ENCODE measurements at regions not wholly inside any gene's neighbourhood (a gene's known extent, or its start where the extent isn't known, plus 50 kb on each side); places are given as distances from the start of the nearest gene placed in this dataset.

DNA sequence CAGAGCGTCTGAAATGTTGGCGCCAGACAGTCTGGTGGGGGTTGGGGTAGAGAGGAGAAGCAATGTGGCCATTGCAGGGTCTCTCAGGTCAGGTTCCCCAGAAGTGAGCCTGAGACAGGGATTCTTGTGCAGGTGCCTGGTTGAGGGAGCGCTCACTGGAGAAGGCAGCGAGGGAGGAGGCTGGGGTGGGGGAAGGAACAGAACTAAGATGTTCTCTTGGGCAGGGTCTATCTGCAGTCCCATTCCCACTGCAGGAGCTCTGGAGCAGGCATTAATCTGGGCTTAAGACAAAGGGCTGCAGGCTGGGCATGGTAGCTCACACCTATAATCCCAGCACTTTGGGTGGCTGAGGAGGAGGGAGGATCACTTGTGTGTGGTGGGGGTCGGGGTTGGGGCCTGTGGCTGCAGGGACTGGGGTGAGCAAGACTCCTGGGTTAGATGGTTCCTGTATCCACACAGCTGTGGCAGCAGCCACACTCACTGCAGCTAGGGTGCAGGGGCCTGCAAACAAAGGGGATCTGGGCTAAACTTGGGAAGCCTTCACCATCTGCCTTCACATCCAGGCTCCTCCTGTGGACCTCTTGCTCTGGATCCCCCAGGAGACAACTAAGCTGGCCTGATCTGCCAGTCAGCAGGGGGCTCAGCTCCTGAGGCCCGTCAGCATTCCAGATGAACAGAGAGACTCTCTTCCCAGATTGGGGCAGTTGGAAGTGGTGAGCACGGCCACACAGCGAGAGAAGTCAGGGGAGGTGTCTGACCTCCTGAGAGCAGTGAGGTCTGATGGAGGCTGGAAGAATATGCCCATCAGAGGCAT, 172.5 kb downstream of the ABHD5 start:
- dilution Hi-C loops (cut with HindIII; ENCODE audit: low sequenced_read_pairs, unreplicated experiment) (no loop called here), in situ Hi-C loops (cut with MboI; ENCODE audit: low sequenced_read_pairs) (no loop called here), intact Hi-C loops (cut with micrococcal nuclease) (no loop called here)
- H2BK5ac ChIP-seq (ENCODE audit: low read depth, low read length, poor library complexity, severe bottlenecking): no peak overlapping the region
- H2BK20ac ChIP-seq (ENCODE audit: low read depth, low read length): no peak overlapping the region
- no TSS peak for BruUV-seq (replicated peaks)
- WGBS, 2 experiments (ENCODE audit: extremely low coverage in 2 of 2, insufficient read length in 1 of 2): 68% methylated on average over 4 of the region's 8 CpGs; no CpG with 5 or more reads in 1 of the 2 experiments
- H3K4me3 ChIP-seq (ENCODE audit: insufficient read depth, low read depth, low read length): no peak overlapping the region
- DNase-seq: no peak
- H2AK5ac ChIP-seq (ENCODE audit: low read depth, low read length): no peak overlapping the region
- no peak for ATAC-seq (ENCODE audit: low read depth)
- no peak for TF ChIP-seq MAFK (IDR thresholded peaks at IDR 0.05; ENCODE audit: low read depth, low read length)
- TF ChIP-seq, protein P1, sequence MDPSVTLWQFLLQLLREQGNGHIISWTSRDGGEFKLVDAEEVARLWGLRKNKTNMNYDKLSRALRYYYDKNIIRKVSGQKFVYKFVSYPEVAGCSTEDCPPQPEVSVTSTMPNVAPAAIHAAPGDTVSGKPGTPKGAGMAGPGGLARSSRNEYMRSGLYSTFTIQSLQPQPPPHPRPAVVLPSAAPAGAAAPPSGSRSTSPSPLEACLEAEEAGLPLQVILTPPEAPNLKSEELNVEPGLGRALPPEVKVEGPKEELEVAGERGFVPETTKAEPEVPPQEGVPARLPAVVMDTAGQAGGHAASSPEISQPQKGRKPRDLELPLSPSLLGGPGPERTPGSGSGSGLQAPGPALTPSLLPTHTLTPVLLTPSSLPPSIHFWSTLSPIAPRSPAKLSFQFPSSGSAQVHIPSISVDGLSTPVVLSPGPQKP (IDR thresholded peaks at IDR 0.05; ENCODE audit: borderline replicate concordance, low read depth, low read length): no peak
- no peak for TF ChIP-seq BHLHE40 (IDR thresholded peaks at IDR 0.05; ENCODE audit: low read depth, low read length)
- TF ChIP-seq SMC3 (IDR thresholded peaks at IDR 0.05; ENCODE audit: low read depth, low read length): no peak
- no peak for TF ChIP-seq MXI1 (IDR thresholded peaks at IDR 0.05; ENCODE audit: borderline replicate concordance, low read depth, low read length)
- TF ChIP-seq NFE2L2 (IDR thresholded peaks at IDR 0.05; ENCODE audit: low read depth, low read length): no peak
- peaks cover 17% of the 10 kb centered on the region for H3K9me1 ChIP-seq (ENCODE audit: insufficient read depth, low read length)
- H3K79me1 ChIP-seq (ENCODE audit: low read depth in 1 of 2, low read length in 2 of 2): no peaks in the 10 kb centered on the region
- no peak overlapping the region for H3K4ac ChIP-seq (ENCODE audit: low read depth, low read length)
- no peaks in the 10 kb centered on the region for H3K9me3 ChIP-seq (ENCODE audit: control insufficient read depth, insufficient read depth, low read length)
- no peak overlapping the region for H4K5ac ChIP-seq (ENCODE audit: low read depth, low read length)
- CTCF ChIA-PET: no interaction called here
- no peak overlapping the region for H3K4me2 ChIP-seq (ENCODE audit: low read depth, low read length)
- POLR2A ChIA-PET (ENCODE audit: unreplicated experiment): no interaction called here
- H3K18ac ChIP-seq (ENCODE audit: low read depth, low read length): no peak overlapping the region
- H3K27me3 ChIP-seq (ENCODE audit: control insufficient read depth, insufficient read depth, low read length): peaks cover 3% of the 10 kb centered on the region; the same call in 1 of the 2 replicates
- no peak overlapping the region for H3K9ac ChIP-seq (ENCODE audit: low read depth, low read length)
- peaks cover 12% of the 10 kb centered on the region for H3K4me1 ChIP-seq (ENCODE audit: control insufficient read depth, insufficient read depth, low read length)
- H2BK15ac ChIP-seq (ENCODE audit: low read depth, low read length): no peak overlapping the region
- no peaks in the 10 kb centered on the region for H3K36me3 ChIP-seq (ENCODE audit: control insufficient read depth, insufficient read depth, low read length)
- no peak overlapping the region for H3K56ac ChIP-seq (ENCODE audit: extremely low read depth, insufficient read depth, low read length)
- H2AFZ ChIP-seq (replicated peaks; ENCODE audit: low read length, poor library complexity): no peak overlapping the region
- no peak overlapping the region for H4K91ac ChIP-seq (ENCODE audit: insufficient read depth, low read depth, low read length)
- no peak overlapping the region for H3K14ac ChIP-seq (replicated peaks; ENCODE audit: low read depth, low read length)
- no peaks in the 10 kb centered on the region for H4K20me1 ChIP-seq (ENCODE audit: insufficient read depth, low read length)
- no peak overlapping the region for H3K23ac ChIP-seq (ENCODE audit: low read depth, low read length)
- no peak overlapping the region for H4K8ac ChIP-seq (ENCODE audit: low read depth in 2 of 2, low read length in 2 of 2)
- no peak overlapping the region for H3K27ac ChIP-seq (ENCODE audit: insufficient read depth, low read length)
- H2BK120ac ChIP-seq (ENCODE audit: low read depth, low read length): no peak overlapping the region
- H2AK9ac ChIP-seq (replicated peaks; ENCODE audit: low read depth, low read length, poor library complexity): no peak overlapping the region

All from IMR-90 (cell line).